H1 (cell line): ENCODE measurements at regions not wholly inside any gene's neighbourhood (a gene's known extent, or its start where the extent isn't known, plus 50 kb on each side); places are given as distances from the start of the nearest gene placed in this dataset.

ENCODE experiments used
- CTCF ChIA-PET: fragments of 300-600 bp; sonication (Branson Sonifier 250); formaldehyde crosslinking; loops from one replicate; lab custom pipeline; 2021; ENCODE audit not compliant: partially characterized antibody; lab: Charles Lee
- POLR2A ChIA-PET: fragments of 300-600 bp; sonication (Branson Sonifier 250); formaldehyde crosslinking; loops from one replicate; lab custom pipeline; 2021; ENCODE audit warnings: inconsistent platforms; ENCODE audit not compliant: partially characterized antibody; lab: Charles Lee
- DNase-seq, 2 experiments: peaks; one replicate each; pipeline versions ENCODE4 v3.0.0 to v3.0.0-alpha.2; 2010 to 2022; ENCODE audit warnings: low spot score in 2 of 2, low read depth in 1 of 2, mixed read lengths in 1 of 2
- FAIRE-seq: peaks from 2 replicates; lab custom pipeline; 2011; peaks lifted over from hg19 to GRCh38; lab: Jason Lieb, UNC
- H2AFZ ChIP-seq: 2 replicates; pipeline ENCODE4 v1.8.1; 2012; ENCODE audit warnings: low read length, inconsistent platforms
- H2AK5ac ChIP-seq: 2 replicates; pipeline ENCODE4 v1.6.1; 2013; ENCODE audit warnings: low read depth, low read length
- H2BK120ac ChIP-seq: replicated peaks from 2 replicates; pipeline ENCODE3; 2013; ENCODE audit warnings: low read depth, low read length, inconsistent platforms
- H2BK12ac ChIP-seq: 2 replicates; pipeline ENCODE4 v1.6.1; 2013; ENCODE audit warnings: low read depth, low read length
- H2BK15ac ChIP-seq: 2 replicates; pipeline ENCODE4 v1.6.1; 2013; ENCODE audit warnings: low read length
- H2BK20ac ChIP-seq: 2 replicates; pipeline ENCODE4 v1.6.1; 2013; ENCODE audit warnings: low read length
- H2BK5ac ChIP-seq: 2 replicates; pipeline ENCODE4 v1.6.1; 2013; ENCODE audit warnings: low read depth, low read length
- H3K14ac ChIP-seq: 2 replicates; pipeline ENCODE4 v1.6.1; 2013; ENCODE audit warnings: inconsistent platforms; ENCODE audit not compliant: insufficient read length
- H3K18ac ChIP-seq: 2 replicates; pipeline ENCODE4 v1.6.1; 2013; ENCODE audit warnings: low read length; ENCODE audit errors: extremely low read depth
- H3K23ac ChIP-seq: 2 replicates; pipeline ENCODE4 v1.6.1; 2013; ENCODE audit warnings: inconsistent platforms; ENCODE audit not compliant: insufficient read length
- H3K23me2 ChIP-seq: 2 replicates; pipeline ENCODE4 v1.6.1; 2013; ENCODE audit warnings: low read depth, low read length
- H3K27ac ChIP-seq: 2 replicates; pipeline ENCODE4 v1.6.1; 2011; ENCODE audit warnings: low read depth, low read length, inconsistent platforms
- H3K27me3 ChIP-seq, 4 experiments: replicated peaks in 1 of 4; 1 replicate in 1 of 4; 2 replicates in 3 of 4; pipeline versions ENCODE4 v1.6.1 to v1.8.1; 2011 to 2013; ENCODE audit warnings: low read length in 3 of 4, mild to moderate bottlenecking in 3 of 4, inconsistent platforms in 2 of 4, mixed read lengths in 2 of 4, moderate library complexity in 1 of 4; ENCODE audit not compliant: control insufficient read depth in 3 of 4, insufficient read depth in 3 of 4; ENCODE audit errors: extremely low read depth in 1 of 4
- H3K36me3 ChIP-seq, 4 experiments: 2 replicates each; pipeline versions ENCODE4 v1.6.1 to v1.8.1; 2011 to 2013; ENCODE audit warnings: mild to moderate bottlenecking in 4 of 4, low read length in 3 of 4, moderate library complexity in 2 of 4, control low read depth in 1 of 4, inconsistent platforms in 1 of 4; ENCODE audit not compliant: insufficient read depth in 4 of 4, control insufficient read depth in 2 of 4
- H3K4ac ChIP-seq: replicated peaks from 2 replicates; pipeline ENCODE3; 2013; ENCODE audit warnings: low read length, low read depth, mixed read lengths, inconsistent platforms; ENCODE audit not compliant: insufficient read length
- H3K4me1 ChIP-seq, 4 experiments: replicated peaks in 1 of 4; 1 replicate in 1 of 4; 2 replicates in 3 of 4; pipeline versions ENCODE4 v1.6.1 to v1.8.1; 2011 to 2013; ENCODE audit warnings: low read length in 3 of 4, inconsistent platforms in 2 of 4, mixed read lengths in 1 of 4; ENCODE audit not compliant: insufficient read depth in 4 of 4, control insufficient read depth in 3 of 4
- H3K4me2 ChIP-seq, 2 experiments: 2 replicates each; pipeline versions ENCODE4 v1.6.1 to v1.8.1; 2011 to 2013; ENCODE audit warnings: low read depth in 2 of 2, low read length in 2 of 2, control low read depth in 1 of 2, inconsistent platforms in 1 of 2, mild to moderate bottlenecking in 1 of 2; ENCODE audit not compliant: insufficient read depth in 1 of 2
- H3K4me3 ChIP-seq, 4 experiments: fragments of 200-600, 300-600 bp in 1 of 4; sonication (generic), shearing (Covaris generic), sonication (Bioruptor Twin) in 1 of 4; 2 replicates each; pipeline versions ENCODE4 v1.5.1 to v1.8.1; 2011 to 2016; ENCODE audit warnings: low read length in 4 of 4, low read depth in 3 of 4, control low read depth in 2 of 4, inconsistent platforms in 2 of 4, mild to moderate bottlenecking in 2 of 4, mixed read lengths in 1 of 4, moderate library complexity in 1 of 4; ENCODE audit not compliant: insufficient read depth in 2 of 4; ENCODE audit errors: extremely low read depth in 1 of 4
- H3K56ac ChIP-seq: replicated peaks from 2 replicates; pipeline ENCODE3; 2013; ENCODE audit warnings: low read depth, mild to moderate bottlenecking, mixed read lengths, low read length, inconsistent platforms; ENCODE audit not compliant: insufficient read length
- H3K79me1 ChIP-seq: 2 replicates; pipeline ENCODE4 v1.6.1; 2013; ENCODE audit warnings: low read depth, low read length, control low read depth
- H3K79me2 ChIP-seq, 2 experiments: 2 replicates each; pipeline versions ENCODE4 v1.6.1 to v1.8.1; 2012 to 2013; ENCODE audit warnings: low read length in 2 of 2, mild to moderate bottlenecking in 2 of 2, inconsistent platforms in 1 of 2; ENCODE audit not compliant: insufficient read depth in 2 of 2, control insufficient read depth in 1 of 2
- H3K9ac ChIP-seq, 4 experiments: replicated peaks in 1 of 4; 1 replicate in 1 of 4; 2 replicates in 3 of 4; pipeline versions ENCODE4 v1.6.1 to v1.8.1; 2011 to 2013; ENCODE audit warnings: low read depth in 3 of 4, low read length in 3 of 4, control low read depth in 2 of 4, mild to moderate bottlenecking in 2 of 4, moderate library complexity in 2 of 4, inconsistent platforms in 1 of 4; ENCODE audit errors: extremely low read depth in 1 of 4
- H3K9me3 ChIP-seq, 2 experiments: 2 replicates each; pipeline versions ENCODE4 v1.6.1 to v1.8.1; 2012 to 2013; ENCODE audit warnings: mild to moderate bottlenecking in 2 of 2, moderate library complexity in 2 of 2, control low read depth in 1 of 2, inconsistent platforms in 1 of 2, low read depth in 1 of 2, low read length in 1 of 2, mixed read lengths in 1 of 2; ENCODE audit not compliant: insufficient read depth in 2 of 2
- H4K20me1 ChIP-seq, 2 experiments: replicated peaks in 1 of 2; 2 replicates each; pipeline versions ENCODE3 to v1.8.1; 2011 to 2013; ENCODE audit warnings: inconsistent platforms in 2 of 2, low read length in 2 of 2, mild to moderate bottlenecking in 1 of 2; ENCODE audit not compliant: insufficient read depth in 2 of 2, control insufficient read depth in 1 of 2
- H4K5ac ChIP-seq: 2 replicates; pipeline ENCODE4 v1.6.1; 2013; ENCODE audit warnings: low read length, low read depth, mixed read lengths, inconsistent platforms; ENCODE audit not compliant: insufficient read length
- H4K8ac ChIP-seq: 2 replicates; pipeline ENCODE4 v1.8.0; 2013; ENCODE audit warnings: mild to moderate bottlenecking, moderate library complexity, low read length, inconsistent platforms; ENCODE audit not compliant: insufficient read depth; ENCODE audit errors: extremely low read depth
- H4K91ac ChIP-seq: replicated peaks from 2 replicates; pipeline ENCODE3; 2013; ENCODE audit warnings: low read length, mixed read lengths, inconsistent platforms; ENCODE audit not compliant: insufficient read length
- ASH2L ChIP-seq: fragments of 200-600, 300-600 bp; sonication (generic); IDR thresholded peaks from one replicate; pipeline ENCODE4 v1.7.1; 2017; ENCODE audit warnings: low read length
- CBX5 ChIP-seq: fragments of 300-800, 300-1000 bp; sonication (generic); IDR thresholded peaks from 2 replicates; pipeline ENCODE4 v1.7.1; 2016; ENCODE audit warnings: antibody characterized with exemption, low read length, low read depth
- CEBPB ChIP-seq: IDR thresholded peaks from 2 replicates; pipeline ENCODE4 v1.6.1; 2012; ENCODE audit warnings: low read depth, low read length
- CHD2 ChIP-seq: IDR thresholded peaks from 2 replicates; pipeline ENCODE4 v1.6.1; 2012; ENCODE audit warnings: low read length, improper control_type of control experiment
- CTBP2 ChIP-seq: IDR thresholded peaks from 2 replicates; pipeline ENCODE4 v1.7.0; 2011; ENCODE audit warnings: borderline replicate concordance, mild to moderate bottlenecking, moderate library complexity, mixed read lengths, low read length; ENCODE audit not compliant: insufficient read depth, insufficient read length
- FOSL1 ChIP-seq: IDR thresholded peaks from 2 replicates; pipeline ENCODE4 v1.6.1; 2011; ENCODE audit warnings: mild to moderate bottlenecking, low read depth, low read length, moderate library complexity; ENCODE audit not compliant: insufficient read depth
- MAFK ChIP-seq: IDR thresholded peaks from 2 replicates; pipeline ENCODE4 v1.6.1; 2012; ENCODE audit warnings: low read depth, mild to moderate bottlenecking, improper control_type of control experiment, low read length
- SAP30 ChIP-seq: fragments of 300-600 bp; sonication (generic); IDR thresholded peaks from 2 replicates; pipeline ENCODE4 v1.7.1; 2012; ENCODE audit warnings: low read length, moderate library complexity, mild to moderate bottlenecking, inconsistent platforms; ENCODE audit not compliant: insufficient read depth, insufficient replicate concordance
- SIN3A ChIP-seq, 2 experiments: IDR thresholded peaks in 1 of 2; conservative IDR thresholded peaks in 1 of 2; 2 replicates each; pipeline ENCODE4 v1.6.1; 2011 to 2012; ENCODE audit warnings: low read length in 2 of 2, improper control_type of control experiment in 1 of 2, low read depth in 1 of 2, mild to moderate bottlenecking in 1 of 2
- YY1 ChIP-seq: IDR thresholded peaks from 2 replicates; pipeline ENCODE4 v1.6.1; 2011; ENCODE audit warnings: low read depth, mild to moderate bottlenecking, low read length
- WGBS, 2 experiments: shearing (Covaris generic) in 1 of 2; methylation state at CpG; one replicate each; pipeline versions ENCODE4 v1.1.6 to v1.1.7; 2013 to 2015; ENCODE audit warnings: low lambda C conversion rate in 2 of 2, mixed read lengths in 2 of 2, inconsistent platforms in 1 of 2, low coverage in 1 of 2, missing lambda C conversion rate in 1 of 2; ENCODE audit not compliant: insufficient replicate concordance in 2 of 2, insufficient coverage in 1 of 2, insufficient read length in 1 of 2; ENCODE audit errors: extremely low coverage in 1 of 2, missing lambda C conversion rate in 1 of 2; 5-methylcytosine and 5-hydroxymethylcytosine counted together

GRCh38 chr3:5480190-5480589, 292.7 kb downstream of the EDEM1 start:
- CTCF ChIA-PET: no interaction called here
- H3K27me3 ChIP-seq: no peaks in the 10 kb centered on the region
- H3K23me2 ChIP-seq: no peaks in the 10 kb centered on the region
- TF ChIP-seq ASH2L (no peak), CBX5 (no peak), CEBPB (no peak), FOSL1 (no peak), CTBP2 (no peak), MAFK (no peak), YY1 (no peak), SAP30 (no peak), SIN3A (conservative IDR thresholded peaks at IDR 0.05 in 1 of 2, IDR thresholded peaks at IDR 0.05 in 1 of 2; ENCODE audit: low read depth in 1 of 2, low read length in 2 of 2) (no peak), CHD2 (no peak)
- TF ChIP-seq, all 59 proteins: peak for 0
- no peak overlapping the region for H3K23ac ChIP-seq
- no peaks in the 10 kb centered on the region for H3K79me1 ChIP-seq
- H3K79me2 ChIP-seq: no peaks in the 10 kb centered on the region
- no peak overlapping the region for H3K18ac ChIP-seq
- H3K9ac ChIP-seq: no peak overlapping the region
- no peak overlapping the region for H4K91ac ChIP-seq
- no peak overlapping the region for H2BK15ac ChIP-seq
- no peak overlapping the region for H2BK12ac ChIP-seq
- 95% methylated on average over 8 of the region's 8 CpGs; no CpG with 5 or more reads in 1 of the 2 experiments for WGBS, 2 experiments
- no peak overlapping the region for H4K8ac ChIP-seq
- no peak overlapping the region for H2BK120ac ChIP-seq
- no peak overlapping the region for H3K4me2 ChIP-seq
- H3K9me3 ChIP-seq: no peaks in the 10 kb centered on the region
- FAIRE-seq (no peak), DNase-seq (no peak)
- no peak overlapping the region for H2BK20ac ChIP-seq
- POLR2A ChIA-PET: no interaction called here
- H3K4me1 ChIP-seq: no peaks in the 10 kb centered on the region
- no peak overlapping the region for H3K4me3 ChIP-seq
- no peak overlapping the region for H3K14ac ChIP-seq
- no peaks in the 10 kb centered on the region for H3K36me3 ChIP-seq
- H2AK5ac ChIP-seq: no peak overlapping the region
- H4K5ac ChIP-seq: no peak overlapping the region
- no peak overlapping the region for H3K56ac ChIP-seq
- no peak overlapping the region for H2AFZ ChIP-seq
- H4K20me1 ChIP-seq: no peaks in the 10 kb centered on the region
- H2BK5ac ChIP-seq: no peak overlapping the region
- no peak overlapping the region for H3K27ac ChIP-seq
- H3K4ac ChIP-seq: no peak overlapping the region
